ENCODE measurements at regions not wholly inside any gene's neighbourhood (a gene's known extent, or its start where the extent isn't known, plus 50 kb on each side); places are given as distances from the start of the nearest gene placed in this dataset.
A peak's percentile ranks its signal among the peaks of the same experiment; 100 is the strongest.

DNA sequence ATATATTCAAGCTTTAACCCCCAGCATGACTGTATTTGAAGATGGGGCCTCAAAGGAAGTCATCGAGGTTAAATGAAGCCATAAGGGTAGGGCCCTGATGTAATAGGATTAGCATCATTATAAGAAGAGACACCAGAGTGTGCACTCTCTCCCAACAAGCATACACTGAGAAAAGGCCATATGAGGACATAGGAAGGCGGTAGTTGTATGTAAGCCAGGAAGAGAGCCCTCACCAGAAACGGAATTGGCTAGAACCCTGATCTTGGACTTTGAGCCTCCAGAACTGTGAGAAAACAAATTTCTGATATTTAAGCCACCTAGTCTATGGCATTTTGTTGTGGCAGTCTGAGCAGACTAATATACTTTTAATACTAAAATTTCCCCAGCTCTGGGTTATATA, 150.1 kb upstream of the STXBP5 start (continued):
- TF ChIP-seq, protein P1, sequence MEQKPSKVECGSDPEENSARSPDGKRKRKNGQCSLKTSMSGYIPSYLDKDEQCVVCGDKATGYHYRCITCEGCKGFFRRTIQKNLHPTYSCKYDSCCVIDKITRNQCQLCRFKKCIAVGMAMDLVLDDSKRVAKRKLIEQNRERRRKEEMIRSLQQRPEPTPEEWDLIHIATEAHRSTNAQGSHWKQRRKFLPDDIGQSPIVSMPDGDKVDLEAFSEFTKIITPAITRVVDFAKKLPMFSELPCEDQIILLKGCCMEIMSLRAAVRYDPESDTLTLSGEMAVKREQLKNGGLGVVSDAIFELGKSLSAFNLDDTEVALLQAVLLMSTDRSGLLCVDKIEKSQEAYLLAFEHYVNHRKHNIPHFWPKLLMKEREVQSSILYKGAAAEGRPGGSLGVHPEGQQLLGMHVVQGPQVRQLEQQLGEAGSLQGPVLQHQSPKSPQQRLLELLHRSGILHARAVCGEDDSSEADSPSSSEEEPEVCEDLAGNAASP (CRISPR knock-in tag; IDR thresholded peaks at IDR 0.05; ENCODE audit: borderline replicate concordance), result peak; percentile 88; the same call in 1 of the 2 replicates
- TF ChIP-seq, protein P2, sequence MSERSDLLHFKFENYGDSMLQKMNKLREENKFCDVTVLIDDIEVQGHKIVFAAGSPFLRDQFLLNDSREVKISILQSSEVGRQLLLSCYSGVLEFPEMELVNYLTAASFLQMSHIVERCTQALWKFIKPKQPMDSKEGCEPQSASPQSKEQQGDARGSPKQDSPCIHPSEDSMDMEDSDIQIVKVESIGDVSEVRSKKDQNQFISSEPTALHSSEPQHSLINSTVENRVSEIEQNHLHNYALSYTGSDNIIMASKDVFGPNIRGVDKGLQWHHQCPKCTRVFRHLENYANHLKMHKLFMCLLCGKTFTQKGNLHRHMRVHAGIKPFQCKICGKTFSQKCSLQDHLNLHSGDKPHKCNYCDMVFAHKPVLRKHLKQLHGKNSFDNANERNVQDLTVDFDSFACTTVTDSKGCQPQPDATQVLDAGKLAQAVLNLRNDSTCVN (CRISPR knock-in tag; IDR thresholded peaks at IDR 0.05; ENCODE audit: borderline replicate concordance), result peak; percentile 68; the same call in 1 of the 2 replicates
- 0 out of 2 replicates have a peak, but pooled peaks have one; percentile 13 for TF ChIP-seq FOXK1 (CRISPR knock-in tag; IDR thresholded peaks at IDR 0.05; ENCODE audit: borderline replicate concordance, low read depth)
- TF ChIP-seq, protein P3, sequence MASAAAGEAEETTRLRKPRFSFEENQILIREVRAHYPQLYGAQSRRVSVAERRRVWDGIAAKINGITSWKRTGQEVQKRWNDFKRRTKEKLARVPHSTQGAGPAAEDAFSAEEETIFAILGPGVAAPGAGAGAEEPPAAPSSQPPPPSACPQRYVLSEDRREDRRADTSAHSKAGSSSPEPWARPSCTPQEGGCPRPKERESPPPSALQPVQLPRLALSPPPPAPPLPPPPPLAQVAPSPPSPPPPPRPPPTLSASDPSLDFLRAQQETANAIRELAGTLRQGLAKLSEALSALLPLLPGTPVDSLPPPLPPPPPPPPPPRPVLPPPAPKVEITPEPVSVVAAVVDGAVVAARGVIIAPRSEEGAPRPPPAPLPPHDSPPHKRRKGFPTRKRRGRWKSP (CRISPR knock-in tag; IDR thresholded peaks at IDR 0.05), result no peak

DNA sequence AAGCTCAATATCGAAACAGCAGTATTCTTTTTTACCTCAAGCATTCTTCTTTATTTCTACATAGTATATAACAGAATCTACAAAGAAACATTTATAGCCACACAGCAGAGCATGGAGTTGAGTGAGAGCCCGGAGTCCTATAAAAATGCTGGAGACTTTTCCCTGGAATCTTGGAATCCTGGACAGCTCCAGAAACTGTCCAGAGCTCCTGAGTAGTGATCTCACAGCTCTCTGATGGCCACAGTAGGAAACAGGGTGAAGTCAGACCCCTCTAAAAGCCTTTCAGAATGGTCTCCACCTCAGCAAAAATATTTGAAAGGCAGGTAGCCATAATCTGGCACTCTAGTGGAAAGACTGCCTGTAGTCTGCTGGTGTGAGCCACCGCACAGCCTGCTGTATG, 149.3 kb upstream of the STXBP5 start:
- H3K9me3 ChIP-seq (ENCODE audit: low read length), result no peaks in the 10 kb centered on the region
- intact Hi-C loops (cut with micrococcal nuclease; ENCODE audit: unreplicated experiment) (no loop called here), in situ Hi-C loops (cut with HindIII; ENCODE audit: extremely low pct_ligation_motif_present, low pct_unique_long_range_greater_than_20kb) (no loop called here)
- H3K4me1 ChIP-seq (ENCODE audit: insufficient read depth, low read length), result peaks cover 25% of the 10 kb centered on the region
- H2AFZ ChIP-seq (ENCODE audit: low read length), result no peak overlapping the region
- WGBS (ENCODE audit: low lambda C conversion rate), result 37% methylated on average over 3 of the region's 3 CpGs
- no peak overlapping the region for H3K27ac ChIP-seq (ENCODE audit: extremely low read length, insufficient read depth, low read length)
- no peak for FAIRE-seq
- no peaks in the 10 kb centered on the region for H3K27me3 ChIP-seq (ENCODE audit: control insufficient read depth in 1 of 2, insufficient read depth in 2 of 2, low read length in 2 of 2)
- CTCF ChIA-PET (ENCODE audit: low intra/inter-chr PET ratio, low total read pairs), result no interaction called here
- no peak overlapping the region for H3K9ac ChIP-seq (ENCODE audit: insufficient read depth, low read depth, low read length)
- BruUV-seq (replicated peaks), result no TSS peak
- DNase-seq (ENCODE audit: low spot score), result no peak
- H3K79me2 ChIP-seq (ENCODE audit: insufficient read depth, low read length), result no peaks in the 10 kb centered on the region
- no peak for ATAC-seq
- no peak overlapping the region for H3K4me2 ChIP-seq (ENCODE audit: low read depth, low read length)
- POLR2A ChIA-PET, result no interaction called here
- H3K36me3 ChIP-seq (replicated peaks in 1 of 2; ENCODE audit: control insufficient read depth in 1 of 2, insufficient read depth in 2 of 2, low read length in 2 of 2), result no peaks in the 10 kb centered on the region
- no peak overlapping the region for H3K4me3 ChIP-seq (replicated peaks in 1 of 3; ENCODE audit: insufficient read depth in 1 of 3, low read depth in 2 of 3, low read length in 3 of 3)
- no peaks in the 10 kb centered on the region for H4K20me1 ChIP-seq (ENCODE audit: insufficient read depth, low read length)
- TF ChIP-seq KDM3A (CRISPR knock-in tag; IDR thresholded peaks at IDR 0.05; ENCODE audit: low read depth) (no peak), TBL1XR1 (IDR thresholded peaks at IDR 0.05; ENCODE audit: borderline replicate concordance, low read length, partially characterized antibody) (no peak), MEF2D (CRISPR knock-in tag; IDR thresholded peaks at IDR 0.05) (no peak), SALL2 (CRISPR knock-in tag; IDR thresholded peaks at IDR 0.05) (no peak), HOXD1 (CRISPR knock-in tag; IDR thresholded peaks at IDR 0.05) (no peak), KLF16 (CRISPR knock-in tag; IDR thresholded peaks at IDR 0.05) (no peak), ZNF83 (CRISPR knock-in tag; IDR thresholded peaks at IDR 0.05; ENCODE audit: borderline replicate concordance) (no peak), SRSF9 (IDR thresholded peaks at IDR 0.05; ENCODE audit: borderline replicate concordance, insufficient read depth, low read depth, low read length, poor library complexity, severe bottlenecking) (no peak)
- TF ChIP-seq, protein P4, sequence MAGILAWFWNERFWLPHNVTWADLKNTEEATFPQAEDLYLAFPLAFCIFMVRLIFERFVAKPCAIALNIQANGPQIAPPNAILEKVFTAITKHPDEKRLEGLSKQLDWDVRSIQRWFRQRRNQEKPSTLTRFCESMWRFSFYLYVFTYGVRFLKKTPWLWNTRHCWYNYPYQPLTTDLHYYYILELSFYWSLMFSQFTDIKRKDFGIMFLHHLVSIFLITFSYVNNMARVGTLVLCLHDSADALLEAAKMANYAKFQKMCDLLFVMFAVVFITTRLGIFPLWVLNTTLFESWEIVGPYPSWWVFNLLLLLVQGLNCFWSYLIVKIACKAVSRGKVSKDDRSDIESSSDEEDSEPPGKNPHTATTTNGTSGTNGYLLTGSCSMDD (CRISPR knock-in tag; IDR thresholded peaks at IDR 0.05), result no peak
- TF ChIP-seq, protein P5, sequence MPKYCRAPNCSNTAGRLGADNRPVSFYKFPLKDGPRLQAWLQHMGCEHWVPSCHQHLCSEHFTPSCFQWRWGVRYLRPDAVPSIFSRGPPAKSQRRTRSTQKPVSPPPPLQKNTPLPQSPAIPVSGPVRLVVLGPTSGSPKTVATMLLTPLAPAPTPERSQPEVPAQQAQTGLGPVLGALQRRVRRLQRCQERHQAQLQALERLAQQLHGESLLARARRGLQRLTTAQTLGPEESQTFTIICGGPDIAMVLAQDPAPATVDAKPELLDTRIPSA (CRISPR knock-in tag; IDR thresholded peaks at IDR 0.05; ENCODE audit: borderline replicate concordance), result no peak
- TF ChIP-seq, protein P6, sequence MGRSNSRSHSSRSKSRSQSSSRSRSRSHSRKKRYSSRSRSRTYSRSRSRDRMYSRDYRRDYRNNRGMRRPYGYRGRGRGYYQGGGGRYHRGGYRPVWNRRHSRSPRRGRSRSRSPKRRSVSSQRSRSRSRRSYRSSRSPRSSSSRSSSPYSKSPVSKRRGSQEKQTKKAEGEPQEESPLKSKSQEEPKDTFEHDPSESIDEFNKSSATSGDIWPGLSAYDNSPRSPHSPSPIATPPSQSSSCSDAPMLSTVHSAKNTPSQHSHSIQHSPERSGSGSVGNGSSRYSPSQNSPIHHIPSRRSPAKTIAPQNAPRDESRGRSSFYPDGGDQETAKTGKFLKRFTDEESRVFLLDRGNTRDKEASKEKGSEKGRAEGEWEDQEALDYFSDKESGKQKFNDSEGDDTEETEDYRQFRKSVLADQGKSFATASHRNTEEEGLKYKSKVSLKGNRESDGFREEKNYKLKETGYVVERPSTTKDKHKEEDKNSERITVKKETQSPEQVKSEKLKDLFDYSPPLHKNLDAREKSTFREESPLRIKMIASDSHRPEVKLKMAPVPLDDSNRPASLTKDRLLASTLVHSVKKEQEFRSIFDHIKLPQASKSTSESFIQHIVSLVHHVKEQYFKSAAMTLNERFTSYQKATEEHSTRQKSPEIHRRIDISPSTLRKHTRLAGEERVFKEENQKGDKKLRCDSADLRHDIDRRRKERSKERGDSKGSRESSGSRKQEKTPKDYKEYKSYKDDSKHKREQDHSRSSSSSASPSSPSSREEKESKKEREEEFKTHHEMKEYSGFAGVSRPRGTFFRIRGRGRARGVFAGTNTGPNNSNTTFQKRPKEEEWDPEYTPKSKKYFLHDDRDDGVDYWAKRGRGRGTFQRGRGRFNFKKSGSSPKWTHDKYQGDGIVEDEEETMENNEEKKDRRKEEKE (IDR thresholded peaks at IDR 0.05), result no peak
